Activated CD4-positive, alpha-beta T cell treated with anti-CD3 and anti-CD28 coated beads, Interleukin-2, amount 50 U/mL, for 16 hours (primary cell): ENCODE measurements at regions not wholly inside any gene's neighbourhood (a gene's known extent, or its start where the extent isn't known, plus 50 kb on each side); places are given as distances from the start of the nearest gene placed in this dataset.
"Not testable (repeated sequence)": the region's sequence is repeated elsewhere in the genome, so short reads cannot be mapped to it uniquely, and the experiment has no call there.

Experiments
- DNase-seq: peaks from one replicate; pipeline ENCODE4 v3.0.0-alpha.2; 2020

DNA sequence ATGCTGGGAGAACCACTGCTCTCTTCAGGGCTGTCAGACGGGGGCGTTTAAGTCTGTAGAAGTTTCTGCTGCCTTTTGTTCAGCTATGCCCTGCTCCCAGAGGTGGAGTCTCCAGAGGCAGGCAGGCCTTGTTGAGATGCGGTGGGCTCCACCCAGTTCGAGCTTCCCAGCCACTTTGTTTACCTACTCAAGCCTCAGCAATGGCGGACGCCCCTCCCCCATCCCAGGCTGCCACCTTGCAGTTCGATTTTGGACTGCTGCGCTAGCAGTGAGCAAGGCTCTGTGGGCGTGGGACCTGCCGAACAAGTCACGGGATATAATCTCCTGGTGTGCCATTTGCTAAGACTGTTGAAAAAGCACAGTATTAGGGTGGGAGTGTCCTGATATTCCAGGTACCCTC is 1057.9 kb upstream of the LRRTM1 start:
- DNase-seq, result not testable (repeated sequence)

DNA sequence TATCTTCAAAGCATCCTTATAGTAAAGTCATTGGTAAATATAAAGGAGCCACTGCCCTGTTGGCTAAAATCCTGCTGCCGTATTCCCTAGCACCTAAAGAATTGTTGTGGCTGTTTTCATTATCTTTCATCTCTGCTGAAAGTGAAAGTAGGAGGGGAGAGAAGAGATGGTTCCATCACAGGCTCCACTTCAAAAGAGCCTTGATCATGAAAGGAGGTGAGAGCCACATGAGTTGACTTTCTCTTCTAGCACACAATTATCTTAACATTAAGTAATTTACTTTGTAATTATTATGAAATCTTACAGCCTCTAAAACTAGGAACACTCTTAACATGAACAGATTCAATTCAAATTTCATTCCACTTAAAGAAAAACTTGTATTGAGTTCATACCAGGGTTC is 1050.9 kb upstream of the LRRTM1 start:
- no peak for DNase-seq

DNA sequence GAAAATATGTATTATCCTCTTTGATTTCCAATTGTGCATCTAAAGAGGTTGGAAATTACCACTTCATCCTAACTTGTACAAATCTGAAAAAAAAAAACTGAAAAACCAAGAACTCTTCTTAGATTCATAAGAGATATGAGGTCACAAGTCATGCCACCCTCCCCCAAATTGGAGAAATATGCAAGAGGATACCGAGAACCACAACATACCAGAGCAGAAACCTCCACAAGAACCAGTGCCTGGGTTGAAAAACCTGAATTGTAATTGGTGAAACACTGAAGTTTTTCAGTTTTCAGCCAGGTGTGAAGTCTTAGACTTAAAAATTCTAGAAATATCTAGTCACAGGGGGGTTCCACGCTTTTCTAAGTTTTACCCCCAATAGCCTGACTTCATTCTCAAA is 1029.5 kb upstream of the LRRTM1 start:
- DNase-seq, result no peak

DNA sequence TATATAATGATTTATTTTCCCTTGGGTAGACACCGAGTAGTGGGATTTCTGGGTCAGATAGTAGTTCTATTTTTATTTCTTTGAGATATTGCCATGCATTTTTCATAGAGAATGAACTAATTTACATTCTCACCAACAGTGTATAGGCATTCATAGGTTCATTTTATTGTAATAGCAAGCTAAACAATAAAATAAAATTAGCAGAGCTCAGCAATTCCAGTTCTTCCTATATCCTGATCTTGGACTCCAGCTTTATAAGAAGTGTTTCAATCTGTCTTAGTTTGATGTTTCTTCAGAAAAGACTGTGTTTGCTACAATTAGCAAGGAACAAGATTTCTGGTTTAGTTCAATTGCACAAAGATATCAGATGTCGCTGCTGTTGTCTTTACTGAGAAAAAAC is 1024.4 kb upstream of the LRRTM1 start:
- DNase-seq, result no peak

DNA sequence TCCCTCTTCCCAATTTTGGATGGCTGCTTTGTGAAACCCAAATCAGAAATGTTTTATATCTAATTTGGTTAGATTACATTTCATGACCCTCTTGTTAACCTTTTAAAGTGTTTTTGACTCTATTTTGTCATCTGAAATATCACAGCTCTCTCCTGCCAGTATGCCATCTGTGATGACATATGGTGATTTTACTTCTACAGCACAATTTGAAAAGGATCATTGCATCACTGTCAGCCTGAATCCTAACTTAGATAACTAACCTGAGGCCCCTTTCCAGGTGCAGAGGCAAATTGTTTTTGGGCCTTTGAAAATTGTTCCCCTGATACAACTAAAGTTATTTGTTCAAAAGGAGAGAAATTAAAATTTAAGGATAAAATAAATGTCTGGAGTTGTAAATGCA is 1023.4 kb upstream of the LRRTM1 start:
- no peak for DNase-seq

DNA sequence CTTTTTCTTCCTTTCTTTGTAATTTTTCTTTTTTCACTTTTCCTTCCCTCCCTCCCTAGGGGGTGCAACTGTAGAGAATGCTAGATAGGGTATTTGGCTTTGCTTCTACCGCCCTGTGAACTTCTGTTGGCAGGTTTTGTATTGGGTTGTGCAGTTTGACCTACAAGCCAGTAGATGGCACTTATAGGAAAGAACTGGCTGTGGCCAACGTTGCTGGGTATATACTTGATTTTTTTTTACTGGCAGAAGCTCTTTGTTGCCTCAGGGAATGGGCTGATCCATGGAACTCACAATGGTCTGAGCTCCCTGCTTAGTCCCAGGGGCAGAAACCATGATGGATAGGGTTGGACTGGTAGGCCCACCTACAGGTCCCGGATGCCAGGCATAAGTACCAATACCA is 1019.5 kb upstream of the LRRTM1 start:
- DNase-seq, result no peak

DNA sequence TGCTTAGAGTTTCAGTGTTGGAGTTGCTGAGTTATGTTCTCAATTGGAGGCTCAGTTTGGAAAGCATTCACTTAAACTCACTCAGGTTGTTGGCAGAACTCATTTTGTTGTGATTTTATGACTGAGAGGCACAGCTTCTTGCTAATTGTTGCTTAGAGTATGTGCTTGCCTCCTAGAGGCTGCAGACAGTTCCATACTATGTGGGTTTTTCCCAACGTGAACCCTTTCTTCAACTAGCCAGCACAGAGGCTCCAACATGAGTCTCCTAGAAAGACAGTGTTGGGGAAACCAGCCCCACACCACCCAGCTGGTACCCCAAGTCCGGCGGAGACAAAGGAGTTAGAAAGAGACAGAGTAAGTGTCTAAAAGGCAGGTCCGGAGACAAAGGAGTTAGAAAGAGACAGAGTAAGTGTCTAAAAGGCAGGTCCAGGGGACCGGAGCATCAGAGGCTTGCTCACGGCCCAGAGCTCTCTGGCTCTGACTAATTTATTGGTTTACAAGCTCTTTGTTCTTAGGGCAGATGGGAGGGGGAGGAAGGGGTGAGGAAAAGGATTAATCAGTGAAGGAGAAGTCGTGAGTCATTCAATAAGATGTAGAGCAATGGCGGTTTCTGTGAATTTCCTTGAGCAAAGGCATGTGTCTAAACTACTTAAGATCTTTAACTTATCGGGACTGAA is 999.7 kb upstream of the LRRTM1 start:
- no peak for DNase-seq

DNA sequence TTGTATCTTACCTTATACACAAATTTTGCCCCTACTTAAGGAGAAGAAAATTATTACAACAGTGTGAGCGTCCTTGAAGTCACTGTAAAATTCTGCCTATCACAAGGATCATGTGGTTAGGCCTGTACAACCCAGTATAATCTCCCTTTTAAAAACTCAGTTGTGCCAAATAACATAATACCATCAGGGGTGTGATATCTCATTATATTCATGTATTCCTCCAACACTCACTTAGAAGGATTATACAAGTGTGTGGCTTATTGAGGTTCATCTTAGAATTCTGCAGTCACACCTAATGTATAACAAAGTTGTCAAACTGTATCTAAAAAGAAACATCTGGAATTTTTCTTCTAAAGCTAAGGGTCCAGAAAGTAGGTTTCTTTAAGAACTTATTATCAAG is 998.8 kb upstream of the LRRTM1 start:
- DNase-seq, result no peak

DNA sequence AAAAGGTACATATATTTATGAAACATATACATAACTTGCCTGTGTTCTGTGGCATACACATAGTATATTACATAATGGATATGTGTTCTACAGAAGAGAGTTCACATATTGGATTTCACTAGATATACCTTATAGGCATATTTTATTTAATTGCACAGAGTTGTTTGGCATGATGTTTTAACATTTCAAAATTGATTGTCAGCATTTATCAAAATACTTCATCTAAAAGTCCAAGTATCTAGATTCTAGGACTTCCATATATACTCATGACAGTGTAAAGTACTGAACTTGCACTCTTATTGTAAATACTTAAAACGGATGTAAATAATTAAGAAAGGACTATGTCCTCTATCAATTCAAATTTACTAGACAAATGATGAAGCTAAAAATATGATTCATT is 995.3 kb upstream of the LRRTM1 start:
- no peak for DNase-seq

DNA sequence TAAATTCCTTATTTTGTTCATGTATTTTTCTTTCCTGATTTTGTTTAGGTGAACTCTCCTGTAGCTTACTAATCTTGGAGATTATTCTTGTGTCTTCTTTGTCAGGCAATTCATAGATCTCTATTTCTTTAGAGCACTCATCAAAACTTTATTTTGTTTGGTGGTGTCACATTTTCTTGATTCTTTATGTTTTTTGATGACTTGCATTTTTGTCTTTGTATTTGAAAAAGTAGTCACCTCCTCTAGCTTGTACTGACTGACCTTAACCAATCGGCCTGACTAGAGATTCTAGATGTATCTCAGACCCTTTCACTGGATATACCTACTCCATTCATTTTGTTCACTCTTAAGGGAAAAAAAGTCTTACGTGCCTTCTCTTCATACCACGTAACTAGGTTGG is 986.3 kb upstream of the LRRTM1 start:
- no peak for DNase-seq

DNA sequence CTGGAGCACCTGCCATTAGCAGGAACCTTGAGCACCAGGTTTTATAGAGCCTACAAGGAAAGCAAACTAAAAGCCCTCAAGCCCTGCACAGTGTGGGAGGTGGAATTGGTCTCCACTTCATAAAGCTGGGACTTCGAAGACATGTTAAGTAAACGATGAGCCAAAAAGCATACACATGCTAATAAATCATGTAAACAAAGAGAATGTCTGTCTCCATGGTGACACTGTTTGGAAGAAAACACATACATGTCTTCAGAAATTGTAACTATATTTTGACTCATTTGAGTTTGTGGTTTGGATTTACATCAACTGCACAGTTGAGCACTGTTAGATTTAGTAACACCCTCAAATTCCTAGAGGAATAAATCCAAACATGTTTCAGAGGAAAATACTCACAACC is 978.5 kb upstream of the LRRTM1 start:
- no peak for DNase-seq

DNA sequence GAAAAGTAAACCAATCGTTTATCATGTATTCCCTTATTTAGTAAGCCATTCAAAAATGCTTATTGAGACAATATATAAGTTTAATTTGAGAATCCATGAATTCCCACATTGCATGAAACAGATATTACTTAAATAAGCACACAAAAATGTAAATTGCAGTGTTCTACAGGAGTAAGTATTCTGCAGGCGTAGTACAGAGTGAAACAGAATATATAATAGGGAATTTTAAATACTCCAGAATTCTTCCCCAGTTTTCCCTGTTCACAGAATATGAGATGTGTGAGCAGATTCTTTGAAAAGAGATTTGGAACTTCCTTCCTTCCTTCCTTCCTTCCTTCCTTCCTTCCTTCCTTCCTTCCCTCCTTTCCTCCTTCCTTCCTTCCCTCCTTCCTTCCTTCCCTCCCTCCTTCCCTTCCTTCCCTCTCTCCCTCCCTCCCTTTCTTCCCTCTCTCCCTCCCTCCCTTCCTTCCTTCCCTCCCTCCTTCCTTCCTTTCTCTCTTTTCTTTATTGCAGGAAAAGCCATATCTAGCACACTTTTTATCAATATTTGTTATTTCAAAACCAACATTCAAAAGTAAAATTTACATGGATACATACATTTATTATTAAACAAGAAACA is 977.7 kb upstream of the LRRTM1 start:
- DNase-seq, result no peak

DNA sequence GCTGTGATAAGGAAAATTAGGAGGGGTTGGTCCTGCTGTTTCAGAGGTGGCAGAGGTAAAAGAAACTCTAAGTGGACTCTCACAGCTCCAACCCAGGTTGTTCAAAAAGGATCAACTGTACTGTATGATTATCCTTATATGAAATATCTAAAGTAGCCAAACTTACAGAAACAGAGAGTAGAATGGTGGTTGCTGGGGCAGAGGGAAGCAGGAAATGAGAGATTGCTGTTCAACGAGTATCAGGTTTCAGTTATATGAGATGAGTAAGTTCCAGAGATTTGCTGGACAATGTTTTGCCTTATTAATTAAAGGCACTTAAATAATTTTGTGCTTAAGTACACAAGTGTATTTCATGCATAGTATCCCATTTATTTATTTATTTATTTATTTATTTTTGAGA is 972.0 kb upstream of the LRRTM1 start:
- DNase-seq, result no peak

DNA sequence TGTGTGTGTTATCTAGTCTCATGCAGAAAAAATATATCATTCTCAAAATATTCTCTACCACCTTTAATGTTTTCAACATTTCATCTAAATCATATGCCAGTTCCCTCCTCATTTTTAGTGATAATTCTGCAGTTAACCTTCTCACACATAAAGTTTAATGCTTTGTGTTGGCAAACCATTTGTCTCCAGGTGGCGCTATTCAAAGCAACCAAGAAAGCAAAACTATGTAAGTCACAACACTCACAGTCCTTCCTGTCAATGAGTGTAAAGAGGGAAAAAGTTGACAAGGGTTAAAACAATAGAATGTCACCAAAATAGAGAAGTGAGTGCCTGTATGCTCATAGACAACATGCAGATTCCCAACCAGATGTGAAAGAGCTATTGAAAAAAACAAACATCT is 961.6 kb upstream of the LRRTM1 start:
- DNase-seq, result no peak

DNA sequence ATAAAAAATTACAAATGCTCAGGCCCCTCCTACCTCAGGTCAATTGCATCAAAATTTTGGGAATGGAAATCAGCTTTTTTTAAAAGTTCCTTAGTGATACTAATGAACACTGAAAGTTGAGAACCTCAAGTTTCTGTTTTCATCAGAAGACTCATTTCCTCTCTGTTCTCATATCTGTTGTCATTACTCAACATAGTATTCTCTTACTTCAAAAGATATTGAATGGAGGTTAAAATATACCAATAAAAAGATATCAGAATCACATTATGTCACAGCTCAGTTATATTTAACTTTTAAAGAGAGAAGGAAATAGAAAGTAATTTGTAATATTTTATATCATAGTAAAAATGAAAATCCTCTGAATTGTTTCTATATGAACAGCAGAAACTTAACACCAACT is 959.4 kb upstream of the LRRTM1 start:
- DNase-seq, result no peak

DNA sequence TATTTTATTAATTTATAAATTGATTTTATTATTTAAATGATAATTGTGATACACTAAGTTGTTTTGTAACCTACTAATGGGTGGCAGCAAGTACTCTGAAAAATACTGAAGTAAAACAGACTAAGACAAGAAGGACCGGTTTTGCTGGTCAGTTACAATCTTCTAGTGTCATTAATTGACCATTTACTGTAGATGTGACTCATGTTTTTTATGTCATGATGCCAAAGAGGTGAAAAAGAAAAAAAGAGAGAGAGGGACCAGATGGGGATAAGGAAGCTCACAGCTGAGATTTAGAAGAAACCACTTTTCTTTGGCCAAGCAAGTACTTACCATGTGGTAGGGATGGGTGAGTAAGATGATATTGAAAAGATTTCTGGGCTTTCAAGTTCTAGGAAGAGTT is 955.8 kb upstream of the LRRTM1 start:
- DNase-seq, result no peak

DNA sequence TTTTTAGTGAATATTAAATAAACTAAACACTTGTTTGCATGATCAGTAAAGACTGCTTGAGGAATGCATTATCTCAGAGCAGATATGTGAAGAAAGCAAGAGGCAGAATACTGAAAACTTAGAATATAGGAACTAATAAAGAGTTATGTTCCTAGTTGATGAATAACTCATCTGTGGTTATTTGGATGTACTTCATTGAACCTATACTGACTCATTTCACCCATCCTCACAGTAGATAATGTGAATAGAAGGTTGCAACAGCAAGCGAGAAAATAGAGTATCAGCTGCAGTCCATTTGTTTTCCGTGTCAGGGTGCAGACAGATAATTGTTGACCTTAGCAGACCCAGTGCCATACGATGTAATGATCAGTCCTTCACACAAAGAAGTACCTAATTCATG is 945.7 kb upstream of the LRRTM1 start:
- no peak for DNase-seq

DNA sequence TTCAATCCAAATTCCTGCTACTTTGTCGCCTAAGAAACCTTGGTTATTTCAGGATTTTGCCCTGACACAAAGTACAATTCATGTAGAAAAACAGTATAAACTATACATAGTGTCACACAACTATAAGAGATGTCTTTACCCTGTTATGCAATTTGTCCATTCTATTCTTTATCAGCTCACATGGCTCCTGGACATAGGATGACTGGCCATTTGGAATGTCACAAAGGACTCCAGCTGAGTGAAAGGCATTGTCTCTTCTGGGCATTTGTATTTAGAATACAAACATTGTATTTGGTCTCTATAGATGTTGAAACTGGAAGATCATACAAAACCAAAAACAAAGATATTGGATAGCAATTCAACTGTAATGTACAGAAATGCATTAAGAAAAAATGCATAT is 944.6 kb upstream of the LRRTM1 start:
- DNase-seq, result no peak

DNA sequence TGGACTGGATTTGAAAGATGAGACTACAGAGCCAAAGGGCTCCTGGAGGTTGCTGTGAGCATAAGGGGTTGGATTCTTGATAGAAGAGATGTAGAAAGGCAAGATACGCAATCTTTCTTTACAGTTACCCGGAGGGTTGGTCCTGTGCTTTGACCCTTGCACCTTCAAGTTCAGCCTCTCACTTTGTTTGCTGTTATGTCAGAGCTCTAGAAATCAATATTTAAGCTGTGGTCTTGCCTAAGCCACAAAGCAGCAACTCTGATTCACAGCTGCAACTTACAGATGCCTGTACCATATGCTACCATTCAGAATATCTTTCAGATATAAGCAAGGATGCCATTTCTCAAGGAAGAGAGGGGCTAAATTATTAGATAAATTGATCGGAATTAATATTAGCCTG is 943.1 kb upstream of the LRRTM1 start:
- no peak for DNase-seq

DNA sequence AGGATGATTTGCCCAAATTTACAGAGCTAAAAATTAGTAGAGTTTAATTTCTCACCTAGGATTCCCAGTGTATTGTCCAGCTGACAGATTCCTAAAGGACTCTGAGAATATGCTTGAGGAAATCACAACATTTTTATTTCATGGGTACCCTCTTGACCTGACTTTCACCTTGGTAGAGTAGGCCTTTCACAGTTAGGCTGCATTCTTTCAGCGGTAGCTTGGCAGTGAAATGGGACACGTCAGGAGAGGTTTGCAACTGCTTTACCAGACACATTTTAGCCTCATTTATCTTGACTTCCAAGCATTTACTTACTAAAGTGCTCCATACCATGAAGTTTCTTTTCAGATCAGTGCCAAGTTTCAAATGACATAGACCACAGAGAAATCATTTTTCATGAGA is 937.9 kb upstream of the LRRTM1 start:
- no peak for DNase-seq

DNA sequence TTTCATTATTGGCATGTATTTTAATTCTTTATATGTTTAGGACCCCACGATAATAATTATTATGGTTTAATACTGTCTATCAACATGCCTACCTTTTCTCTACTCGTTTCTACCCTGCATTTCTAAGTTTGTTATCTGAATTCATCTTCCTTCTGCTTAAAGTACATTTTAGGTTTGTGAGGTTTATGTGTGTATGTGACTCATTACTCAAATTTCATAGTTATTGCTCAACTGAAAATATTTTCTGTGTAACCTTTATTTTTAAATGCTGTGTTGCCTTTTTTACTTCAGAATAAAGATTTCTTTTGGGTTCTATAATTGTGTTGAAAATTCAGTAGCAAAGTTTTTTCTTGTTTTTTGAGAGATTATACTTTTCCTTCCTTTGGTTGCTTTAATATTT is 933.9 kb upstream of the LRRTM1 start:
- DNase-seq, result no peak

DNA sequence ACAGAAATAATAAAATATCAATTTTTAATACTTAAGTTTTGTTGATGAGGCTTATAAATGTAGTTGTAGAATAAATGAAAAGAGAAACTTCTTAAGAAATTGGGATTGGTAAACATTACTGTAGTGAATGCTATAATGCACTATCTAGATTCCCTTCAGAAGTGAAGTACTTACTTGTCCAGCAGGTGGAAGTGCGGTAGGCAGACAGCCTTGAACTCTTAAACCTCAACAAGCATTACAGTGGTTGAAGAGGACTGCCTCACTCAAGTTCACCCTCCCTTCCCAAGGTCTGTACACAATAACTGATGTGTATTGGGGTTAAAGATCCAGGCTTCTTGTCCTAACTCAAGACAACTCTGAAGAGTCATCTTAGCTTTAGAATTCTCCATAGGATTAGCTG is 931.0 kb upstream of the LRRTM1 start:
- DNase-seq, result no peak

DNA sequence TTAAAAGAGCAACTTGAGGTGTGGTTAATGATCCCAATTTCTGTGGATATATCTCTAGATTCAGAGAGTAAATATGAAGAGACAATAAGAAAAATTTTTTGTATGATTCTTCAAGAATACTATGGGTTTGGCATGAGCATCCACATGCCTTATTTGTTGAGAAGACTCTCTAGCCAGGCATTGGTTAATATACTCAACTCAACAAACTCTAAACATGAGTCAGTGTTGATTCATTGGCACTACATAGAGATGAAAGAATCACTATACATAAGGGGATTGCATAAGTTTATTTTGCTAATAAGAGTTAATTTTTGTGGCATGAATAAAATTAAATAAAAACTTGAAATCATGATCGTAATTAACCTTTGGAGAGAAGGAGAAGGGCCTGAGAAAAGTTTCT is 930.2 kb upstream of the LRRTM1 start:
- no peak for DNase-seq

DNA sequence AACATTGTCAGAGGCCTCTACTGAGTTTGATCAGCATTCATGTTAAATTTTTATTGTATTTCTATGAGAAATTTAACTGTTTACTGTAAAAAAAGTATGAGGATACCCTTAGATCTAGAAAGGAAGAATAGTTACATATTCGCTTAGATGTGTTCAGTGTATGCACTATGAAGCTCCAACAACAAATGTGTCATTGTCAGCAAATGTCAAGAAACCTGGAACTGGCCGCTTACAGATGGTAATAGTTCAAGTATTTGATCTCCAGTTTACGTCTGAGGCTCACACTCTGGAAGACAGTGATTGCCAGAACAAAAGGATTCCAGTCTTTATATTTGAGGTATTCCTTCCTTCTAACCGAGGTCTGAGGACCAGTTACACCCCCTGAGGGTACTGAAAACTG is 921.2 kb upstream of the LRRTM1 start:
- no peak for DNase-seq

DNA sequence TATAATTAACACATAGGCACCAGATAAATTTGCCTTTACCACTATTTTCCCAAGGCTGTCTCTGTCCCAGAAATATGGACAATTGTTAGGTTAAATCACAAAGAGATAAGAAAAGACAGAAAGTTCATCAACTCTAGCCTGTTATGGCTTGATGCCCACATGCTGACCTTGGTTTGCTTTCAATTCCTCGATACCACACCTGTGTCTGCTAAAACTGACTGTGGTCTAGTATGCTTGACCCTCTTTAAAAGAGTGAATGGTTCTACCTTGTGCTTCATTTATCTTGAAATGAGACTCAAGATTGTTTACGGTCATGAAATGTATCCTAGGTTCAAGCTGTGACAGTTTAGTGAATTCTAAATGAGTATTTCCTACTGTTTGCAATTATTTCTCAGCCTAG is 909.0 kb upstream of the LRRTM1 start:
- no peak for DNase-seq
